OCI-LY3 (cell line): ENCODE measurements at regions not wholly inside any gene's neighbourhood (a gene's known extent, or its start where the extent isn't known, plus 50 kb on each side); places are given as distances from the start of the nearest gene placed in this dataset.

Source experiments
- EZH2phosphoT487 ChIP-seq: fragments of 200-600 bp; shearing (Covaris generic); IDR thresholded peaks from 2 replicates; pipeline ENCODE4 v1.6.1; 2018; ENCODE audit warnings: antibody characterized with exemption, mixed run types, low read depth
- TF ChIP-seq, protein P1 (sequence below): fragments of 200-600, 300-600 bp; sonication (generic); IDR thresholded peaks from 2 replicates; pipeline ENCODE4 v1.5.1; 2014; ENCODE audit warnings: antibody characterized with exemption, low read length, low read depth

DNA sequence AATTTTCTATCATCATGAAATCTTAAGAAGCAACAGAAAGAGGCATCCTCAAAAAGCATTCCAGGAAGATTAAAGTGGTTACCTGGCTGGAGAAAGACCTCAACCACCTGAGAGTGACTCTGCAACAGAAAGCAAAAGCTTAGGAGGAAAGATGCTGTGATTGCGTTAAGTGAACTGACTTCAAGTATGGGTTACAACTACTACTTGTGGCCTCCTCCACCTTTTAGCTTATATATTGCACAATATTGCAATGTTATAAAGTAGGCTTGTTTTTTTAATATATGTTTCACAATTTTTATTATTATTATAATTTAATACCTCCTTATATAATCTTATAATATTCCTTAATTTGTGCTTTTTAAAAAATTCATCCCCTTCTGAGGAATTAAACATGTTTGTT lies 1407.5 kb downstream of the KCNT2 start:
- TF ChIP-seq, protein P1, sequence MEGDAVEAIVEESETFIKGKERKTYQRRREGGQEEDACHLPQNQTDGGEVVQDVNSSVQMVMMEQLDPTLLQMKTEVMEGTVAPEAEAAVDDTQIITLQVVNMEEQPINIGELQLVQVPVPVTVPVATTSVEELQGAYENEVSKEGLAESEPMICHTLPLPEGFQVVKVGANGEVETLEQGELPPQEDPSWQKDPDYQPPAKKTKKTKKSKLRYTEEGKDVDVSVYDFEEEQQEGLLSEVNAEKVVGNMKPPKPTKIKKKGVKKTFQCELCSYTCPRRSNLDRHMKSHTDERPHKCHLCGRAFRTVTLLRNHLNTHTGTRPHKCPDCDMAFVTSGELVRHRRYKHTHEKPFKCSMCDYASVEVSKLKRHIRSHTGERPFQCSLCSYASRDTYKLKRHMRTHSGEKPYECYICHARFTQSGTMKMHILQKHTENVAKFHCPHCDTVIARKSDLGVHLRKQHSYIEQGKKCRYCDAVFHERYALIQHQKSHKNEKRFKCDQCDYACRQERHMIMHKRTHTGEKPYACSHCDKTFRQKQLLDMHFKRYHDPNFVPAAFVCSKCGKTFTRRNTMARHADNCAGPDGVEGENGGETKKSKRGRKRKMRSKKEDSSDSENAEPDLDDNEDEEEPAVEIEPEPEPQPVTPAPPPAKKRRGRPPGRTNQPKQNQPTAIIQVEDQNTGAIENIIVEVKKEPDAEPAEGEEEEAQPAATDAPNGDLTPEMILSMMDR, result no peak
- TF ChIP-seq EZH2phosphoT487, result no peak
